Endodermal cell (in vitro differentiated cells): ENCODE measurements at regions not wholly inside any gene's neighbourhood (a gene's known extent, or its start where the extent isn't known, plus 50 kb on each side); places are given as distances from the start of the nearest gene placed in this dataset.
A peak's percentile ranks its signal among the peaks of the same experiment; 100 is the strongest.

ENCODE experiments used
- DNase-seq: peaks from one replicate; pipeline ENCODE4 v3.0.0-alpha.2; 2017
- H3K27ac ChIP-seq: 2 replicates; pipeline ENCODE4 v1.5.1; 2013; ENCODE audit warnings: mild to moderate bottlenecking, low read depth, low read length, moderate library complexity
- H3K27me3 ChIP-seq: 2 replicates; pipeline ENCODE4 v1.6.1; 2013; ENCODE audit warnings: mild to moderate bottlenecking, low read length, moderate library complexity; ENCODE audit not compliant: insufficient read depth, control insufficient read depth, poor library complexity, severe bottlenecking
- H3K36me3 ChIP-seq: 2 replicates; pipeline ENCODE4 v1.7.0; 2013; ENCODE audit warnings: mild to moderate bottlenecking, low read length, moderate library complexity; ENCODE audit not compliant: control insufficient read depth, insufficient read depth
- H3K4me1 ChIP-seq: one replicate; pipeline ENCODE4 v1.7.0; 2013; ENCODE audit warnings: low read length; ENCODE audit not compliant: control insufficient read depth, insufficient read depth
- H3K4me3 ChIP-seq: 2 replicates; pipeline ENCODE4 v1.5.1; 2013; ENCODE audit warnings: mild to moderate bottlenecking, low read length, moderate library complexity
- H3K9ac ChIP-seq: 2 replicates; pipeline ENCODE4 v1.6.1; 2013; ENCODE audit warnings: mild to moderate bottlenecking, low read length, moderate library complexity; ENCODE audit not compliant: poor library complexity, severe bottlenecking; ENCODE audit errors: extremely low read depth
- H3K9me3 ChIP-seq: 2 replicates; pipeline ENCODE4 v1.6.1; 2013; ENCODE audit warnings: mild to moderate bottlenecking, low read length, moderate library complexity; ENCODE audit not compliant: control insufficient read depth
- H3K27ac Mint-ChIP-seq: 2 replicates; pipeline ENCODE4 v1.8.0; 2020; ENCODE audit warnings: mixed read lengths
- H3K27me3 Mint-ChIP-seq: 2 replicates; pipeline ENCODE4 v1.8.0; 2021; ENCODE audit warnings: mild to moderate bottlenecking, mixed read lengths; ENCODE audit not compliant: insufficient read depth
- H3K36me3 Mint-ChIP-seq: 2 replicates; pipeline ENCODE4 v1.8.0; 2020; ENCODE audit warnings: low read depth, mixed read lengths
- H3K4me1 Mint-ChIP-seq: 2 replicates; pipeline ENCODE4 v1.8.0; 2020; ENCODE audit warnings: mixed read lengths
- H3K4me3 Mint-ChIP-seq: 2 replicates; pipeline ENCODE4 v1.8.0; 2020; ENCODE audit warnings: mild to moderate bottlenecking, moderate library complexity, mixed read lengths
- H3K9me3 Mint-ChIP-seq: 2 replicates; pipeline ENCODE4 v1.8.0; 2020; ENCODE audit warnings: mild to moderate bottlenecking, mixed read lengths
- CTCF ChIP-seq: fragments of 200-600 bp; sonication (generic); conservative IDR thresholded peaks from 2 replicates; pipeline ENCODE4 v1.5.0; 2021; ENCODE audit warnings: antibody characterized with exemption, mild to moderate bottlenecking
- WGBS, 2 experiments: methylation state at CpG; one replicate each; pipeline versions ENCODE4 v1.1.5 to v1.1.7; 2013; ENCODE audit warnings: missing lambda C conversion rate in 2 of 2, mixed read lengths in 1 of 2; ENCODE audit not compliant: insufficient coverage in 1 of 2, insufficient read length in 1 of 2; 5-methylcytosine and 5-hydroxymethylcytosine counted together

GRCh38 chr2:64910523-64910922 is 78.7 kb upstream of the SLC1A4 start:
- Mint-ChIP-seq H3K27ac (no peak overlapping the region), H3K36me3 (no peaks in the 10 kb centered on the region), H3K4me3 (no peak overlapping the region), H3K4me1 (peaks cover under 1% of the 10 kb centered on the region), H3K9me3 (no peaks in the 10 kb centered on the region), H3K27me3 (no peaks in the 10 kb centered on the region)
- no peak for DNase-seq
- H3K4me3 ChIP-seq: no peak overlapping the region
- no peaks in the 10 kb centered on the region for H3K36me3 ChIP-seq
- H3K27me3 ChIP-seq: no peaks in the 10 kb centered on the region
- no peaks in the 10 kb centered on the region for H3K4me1 ChIP-seq
- no peak for TF ChIP-seq CTCF
- H3K9me3 ChIP-seq: no peaks in the 10 kb centered on the region
- no peak overlapping the region for H3K9ac ChIP-seq
- WGBS, 2 experiments: 95 to 98% methylated on average over 4 of the region's 4 CpGs
- no peak overlapping the region for H3K27ac ChIP-seq

- TF ChIP-seq CTCF: no peak
- H3K4me1 ChIP-seq: no peaks in the 10 kb centered on the region
- no peaks in the 10 kb centered on the region for H3K27me3 ChIP-seq
- H3K27me3 Mint-ChIP-seq: no peaks in the 10 kb centered on the region
- no peak overlapping the region for H3K27ac Mint-ChIP-seq
- no peaks in the 10 kb centered on the region for H3K4me1 Mint-ChIP-seq
- no peak for DNase-seq
- H3K4me3 ChIP-seq: no peak overlapping the region
- no peak overlapping the region for H3K4me3 Mint-ChIP-seq
- no peak overlapping the region for H3K27ac ChIP-seq
- H3K9ac ChIP-seq: no peak overlapping the region
- H3K36me3 ChIP-seq: no peaks in the 10 kb centered on the region
- no peaks in the 10 kb centered on the region for H3K9me3 Mint-ChIP-seq
- H3K9me3 ChIP-seq: no peaks in the 10 kb centered on the region
- H3K36me3 Mint-ChIP-seq: no peaks in the 10 kb centered on the region
- 93 to 100% methylated on average over 1 of the region's 1 CpG for WGBS, 2 experiments
Measured at GRCh38 chr2:64910972-64911433, 78.2 kb upstream of the SLC1A4 start.

GRCh38 chr2:64913357-64913869 is 75.8 kb upstream of the SLC1A4 start:
- H3K36me3 ChIP-seq: no peaks in the 10 kb centered on the region
- H3K27ac ChIP-seq: no peak overlapping the region
- Mint-ChIP-seq H3K36me3 (no peaks in the 10 kb centered on the region), H3K4me1 (peaks cover 2% of the 10 kb centered on the region), H3K27ac (no peak overlapping the region), H3K4me3 (no peak overlapping the region), H3K27me3 (no peaks in the 10 kb centered on the region), H3K9me3 (peaks cover 1% of the 10 kb centered on the region)
- H3K4me3 ChIP-seq: no peak overlapping the region
- no peaks in the 10 kb centered on the region for H3K27me3 ChIP-seq
- H3K9ac ChIP-seq: no peak overlapping the region
- 74% methylated on average over 5 of the region's 5 CpGs; no CpG with 5 or more reads in 1 of the 2 experiments for WGBS, 2 experiments
- no peaks in the 10 kb centered on the region for H3K4me1 ChIP-seq
- TF ChIP-seq CTCF: peak; percentile 87
- DNase-seq: peak; percentile 92
- H3K9me3 ChIP-seq: peaks cover under 1% of the 10 kb centered on the region
